ENCODE measurements at regions not wholly inside any gene's neighbourhood (a gene's known extent, or its start where the extent isn't known, plus 50 kb on each side); places are given as distances from the start of the nearest gene placed in this dataset.
"Not testable (repeated sequence)": the region's sequence is repeated elsewhere in the genome, so short reads cannot be mapped to it uniquely, and the experiment has no call there.

DNA sequence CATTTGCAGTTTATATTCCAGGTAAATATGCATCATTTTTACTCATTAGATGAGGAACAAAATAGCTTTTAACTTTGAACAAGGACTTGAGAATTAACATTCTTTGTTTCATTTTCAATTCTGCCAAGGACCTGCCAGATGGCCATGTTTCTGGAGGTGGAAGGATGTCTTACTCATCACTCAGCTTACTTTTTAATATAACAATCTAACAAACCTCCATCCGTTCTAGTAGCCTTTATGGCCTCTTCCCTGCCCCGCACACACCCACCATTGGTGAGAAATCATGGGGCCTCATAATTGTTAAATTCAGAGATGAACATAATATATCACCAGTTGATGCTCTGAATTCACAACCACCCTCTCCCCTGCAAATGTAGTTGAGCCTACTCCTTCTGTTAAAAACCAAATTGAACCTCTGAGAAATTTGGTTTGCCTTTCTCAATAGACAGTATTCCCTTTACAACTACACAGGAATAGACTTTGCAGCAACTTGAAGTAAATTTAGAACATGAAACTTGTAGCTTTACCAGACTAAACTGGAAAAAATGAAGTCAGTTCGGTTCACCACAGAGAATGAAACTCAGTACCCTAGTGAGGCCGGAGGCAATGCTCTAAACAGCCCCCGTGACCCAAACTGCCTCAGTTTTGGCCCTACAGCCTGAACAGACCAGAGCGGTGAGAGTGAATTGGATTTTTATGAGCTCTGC is 50.1 kb upstream of the ACSL4 start:
- DNase-seq (ENCODE audit: low spot score) = no peak
- no peak for FAIRE-seq

DNA sequence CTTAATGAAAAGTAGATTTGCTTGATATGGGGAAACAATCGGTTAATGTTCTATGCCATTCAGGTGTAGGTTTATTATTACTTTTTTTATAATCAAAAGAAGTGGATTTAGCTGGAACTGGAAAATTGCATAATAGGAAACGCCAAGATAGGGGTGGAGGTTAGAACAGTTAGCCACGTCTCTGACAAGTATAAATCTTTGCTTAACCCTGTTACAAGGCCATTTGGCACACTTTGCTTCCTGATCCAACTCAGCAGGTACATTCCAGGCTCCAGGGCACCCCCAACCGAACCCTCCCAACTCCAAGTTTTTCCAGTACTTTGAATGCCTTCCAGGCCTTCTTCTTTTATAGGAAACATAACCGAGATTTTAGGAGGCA is 50.6 kb upstream of the ACSL4 start:
- DNase-seq (ENCODE audit: low spot score) (no peak), FAIRE-seq (no peak)

DNA sequence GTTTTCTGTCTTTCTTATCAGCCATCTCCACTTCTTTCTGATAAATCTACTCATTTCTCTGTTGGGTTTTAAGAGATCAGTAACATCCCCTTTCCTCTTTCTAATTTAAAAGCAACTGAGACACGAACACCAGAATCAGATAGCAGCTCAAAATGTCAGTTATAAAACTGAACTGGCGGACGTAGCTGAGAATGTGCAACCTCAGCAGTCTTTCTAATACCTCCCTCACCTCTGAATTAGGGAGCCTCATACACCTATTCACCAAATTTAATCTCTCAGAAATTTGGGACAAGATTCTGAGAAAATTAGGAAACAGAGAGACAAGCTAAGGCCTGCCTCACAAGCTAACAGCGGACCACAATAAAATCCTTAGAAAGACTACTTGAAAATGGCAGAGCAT is 52.0 kb upstream of the ACSL4 start:
- no peak for FAIRE-seq
- DNase-seq (ENCODE audit: low spot score) = no peak

DNA sequence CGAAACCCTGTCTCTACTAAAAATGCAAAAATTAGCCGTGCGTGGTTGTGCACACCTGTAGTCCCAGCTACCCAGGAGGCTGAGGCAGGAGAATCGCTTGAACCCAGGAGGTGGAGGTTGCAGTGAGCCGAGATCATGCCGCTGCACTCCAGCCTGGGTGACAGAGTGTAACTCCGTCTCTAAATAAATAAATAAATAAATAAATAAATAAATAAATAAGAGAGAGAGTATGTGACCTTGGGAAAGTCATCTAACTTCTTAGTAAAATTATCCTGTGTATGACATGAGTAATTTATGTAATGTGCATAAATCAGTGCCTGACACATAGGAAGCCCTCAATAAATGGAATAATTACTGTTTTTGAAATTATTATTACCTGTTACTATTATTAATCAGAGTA is 57.5 kb upstream of the ACSL4 start:
- FAIRE-seq; DNase-seq (ENCODE audit: low spot score): not testable (repeated sequence)

DNA sequence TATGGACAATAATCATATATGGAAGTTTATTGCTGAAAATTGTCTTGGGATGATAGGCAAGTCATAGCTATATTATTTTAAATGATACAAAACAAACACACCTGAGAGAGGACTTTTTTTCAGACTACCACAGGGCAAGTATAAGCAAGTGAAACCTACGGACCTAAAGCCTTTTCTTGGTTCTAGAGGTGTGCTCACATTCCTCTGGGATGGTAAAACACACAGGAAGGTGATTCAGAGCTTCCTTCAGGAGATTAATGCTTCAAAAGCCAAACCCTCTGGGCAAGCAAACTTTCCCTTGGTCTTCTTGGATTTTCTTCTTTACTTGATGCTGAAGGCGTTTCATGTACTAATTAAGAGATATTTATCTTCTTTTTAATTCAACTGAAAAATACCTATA is 60.1 kb upstream of the ACSL4 start:
- FAIRE-seq = no peak
- DNase-seq (ENCODE audit: low spot score) = no peak

DNA sequence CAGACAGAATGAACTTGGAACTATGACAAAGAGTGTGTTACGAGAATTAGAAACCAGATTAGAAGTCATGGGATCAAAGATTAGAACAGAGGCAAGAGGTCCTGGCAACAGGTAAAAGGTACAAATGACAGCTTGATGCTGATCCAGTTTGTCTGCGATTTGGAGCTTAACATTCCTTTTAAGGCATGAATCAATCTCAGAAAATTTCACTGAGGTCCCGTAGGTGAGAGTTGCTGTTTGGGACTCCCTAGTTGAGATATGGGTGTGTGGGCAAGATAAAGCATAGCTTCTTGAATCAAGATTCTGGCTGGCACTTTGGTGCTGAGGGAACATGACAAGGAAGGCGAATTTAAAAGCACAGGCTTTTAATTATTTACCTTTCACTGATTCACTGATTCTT is 62.6 kb upstream of the ACSL4 start:
- FAIRE-seq (no peak), DNase-seq (ENCODE audit: low spot score) (no peak)

DNA sequence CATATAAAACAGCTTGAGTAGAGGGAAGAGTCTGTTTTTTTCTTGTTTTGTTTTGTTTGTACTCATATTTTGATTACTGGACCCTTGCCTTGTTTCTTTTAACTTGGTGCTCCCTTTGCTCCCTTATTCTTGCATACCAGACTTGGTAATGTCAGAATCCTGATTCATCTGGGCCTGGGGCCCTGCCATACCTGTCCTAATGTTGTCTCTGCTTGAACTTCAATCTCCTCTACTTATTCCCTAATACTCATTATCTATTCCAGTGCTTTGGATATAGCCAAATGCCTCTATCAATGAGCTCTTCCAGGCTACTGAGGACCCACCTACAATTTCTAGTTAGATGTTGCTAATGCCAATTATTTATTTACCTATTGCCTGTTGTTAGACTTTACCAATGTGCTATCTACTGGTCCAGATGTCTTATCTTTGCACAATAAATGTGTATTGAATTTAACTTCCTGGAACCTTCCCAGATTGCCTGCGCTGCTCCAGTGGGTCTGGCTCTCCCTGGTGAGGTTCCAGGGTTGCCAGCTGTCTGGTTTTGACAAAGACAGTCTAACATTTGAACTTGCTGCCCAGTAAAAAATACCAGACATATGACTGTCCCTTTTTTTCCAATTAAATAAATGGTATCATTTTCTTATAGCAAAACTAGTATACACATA is 64.4 kb upstream of the ACSL4 start:
- no peak for DNase-seq (ENCODE audit: low spot score)
- no peak for FAIRE-seq

DNA sequence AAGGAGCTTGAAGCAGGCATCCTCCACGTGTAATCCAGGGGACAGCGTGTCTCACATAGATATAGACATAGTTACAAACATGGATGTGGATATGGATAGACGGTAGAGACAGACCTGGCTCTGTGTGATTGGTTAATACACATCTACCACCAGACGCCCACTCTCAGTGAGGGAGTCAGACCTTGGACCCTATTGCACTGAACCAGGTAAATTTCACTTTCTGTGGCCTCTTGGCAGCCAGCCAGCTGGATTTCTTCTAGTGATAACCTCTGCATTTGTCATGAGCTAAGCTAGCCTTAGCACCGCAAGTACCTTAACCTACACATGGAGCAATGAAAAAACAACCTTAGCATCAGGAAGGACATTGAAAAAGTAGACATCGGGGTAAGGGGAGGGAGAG is 79.2 kb upstream of the ACSL4 start:
- DNase-seq (ENCODE audit: low spot score) (no peak), FAIRE-seq (no peak)

DNA sequence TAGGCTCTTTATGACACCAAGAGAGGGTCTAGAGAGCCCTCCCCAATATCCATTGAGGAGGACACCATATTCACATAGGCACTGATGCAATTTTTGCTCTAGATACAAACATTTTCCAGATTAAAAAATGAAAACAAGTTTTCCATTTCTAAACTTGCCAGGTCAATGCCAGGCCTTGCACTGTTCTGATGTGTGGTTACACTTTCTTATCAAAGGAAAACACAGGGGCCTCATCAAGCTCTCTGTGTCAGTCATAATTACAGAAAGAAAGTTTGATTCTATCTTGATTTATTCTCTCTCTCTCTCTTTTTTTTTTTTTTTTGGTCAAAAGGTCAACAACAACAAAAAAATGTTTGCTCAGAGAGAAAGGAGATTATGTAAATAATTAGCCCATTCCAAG is 80.2 kb upstream of the ACSL4 start:
- FAIRE-seq = no peak
- no peak for DNase-seq (ENCODE audit: low spot score)

DNA sequence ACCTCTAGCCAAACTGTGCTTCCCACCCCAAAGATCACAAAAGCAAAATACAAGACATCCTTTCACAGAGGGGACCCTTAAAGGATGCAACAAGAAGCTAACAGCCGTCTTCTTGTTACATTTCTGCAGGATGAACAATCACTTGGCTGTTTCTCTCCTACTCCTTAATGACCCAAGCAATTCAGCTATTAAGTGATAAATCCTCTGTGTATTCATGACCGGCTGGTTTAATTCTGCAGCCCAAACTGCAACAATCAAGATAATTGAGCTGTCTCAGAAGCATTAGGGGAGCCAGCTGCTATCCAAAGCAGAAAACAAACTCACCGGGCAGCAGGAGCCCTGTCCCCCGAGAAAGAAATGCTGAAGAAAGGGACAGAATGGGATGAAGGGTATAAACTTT is 85.9 kb upstream of the ACSL4 start:
- DNase-seq (ENCODE audit: low spot score) = no peak
- FAIRE-seq = no peak

DNA sequence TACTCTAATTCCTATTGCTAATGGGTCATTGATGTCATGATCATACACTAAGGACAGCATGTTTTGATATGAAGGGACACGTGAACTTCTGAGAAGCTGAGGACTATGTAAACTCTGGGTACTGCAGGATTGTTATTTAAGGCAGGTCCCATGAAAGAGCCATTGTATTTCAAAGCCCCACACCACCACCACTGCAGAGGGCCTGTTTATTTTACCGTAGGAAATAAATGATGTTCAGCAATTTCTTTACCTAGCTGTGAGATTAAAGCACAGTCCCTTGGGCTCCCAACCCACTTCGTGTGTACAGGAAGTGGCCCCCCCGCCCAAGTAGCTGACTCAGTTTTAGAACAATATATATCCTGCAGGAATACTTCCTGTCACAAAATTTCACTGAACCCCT is 89.8 kb upstream of the ACSL4 start:
- DNase-seq (ENCODE audit: low spot score) = no peak
- no peak for FAIRE-seq

DNA sequence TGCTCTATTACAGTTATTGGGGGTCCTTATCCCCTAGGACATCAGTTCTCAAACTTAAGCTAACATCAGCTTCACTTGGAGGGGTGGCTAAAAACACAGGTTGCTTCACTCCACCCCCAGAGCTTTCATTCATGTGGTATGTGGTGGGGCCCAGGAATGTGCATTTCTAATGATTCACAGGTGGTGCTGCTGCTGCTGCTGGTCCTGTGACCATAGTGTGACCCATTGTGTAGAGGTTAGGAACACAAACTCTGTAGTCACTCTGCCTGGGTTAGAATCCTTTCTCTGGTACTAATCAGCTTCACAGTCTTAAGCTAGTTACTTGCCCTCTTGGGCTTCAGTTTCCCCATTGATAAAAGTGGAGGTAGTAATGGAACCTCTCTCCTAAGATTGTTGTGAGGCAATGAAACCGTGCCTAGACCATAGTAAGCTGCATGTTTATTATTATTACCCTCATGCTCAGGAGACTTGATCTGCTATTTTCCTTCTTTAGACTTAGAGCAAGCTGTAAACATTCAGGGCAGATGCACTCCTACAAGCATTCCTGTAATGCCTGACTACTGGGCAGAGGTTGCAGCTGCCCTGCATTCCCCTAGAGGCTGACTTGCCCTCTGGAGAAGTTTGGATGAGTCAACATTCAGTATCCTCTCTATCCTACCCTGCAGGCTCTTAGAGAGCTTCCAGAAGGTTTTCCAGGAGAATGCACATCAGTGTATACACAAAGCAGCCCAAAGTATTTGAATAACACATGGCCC is 94.1 kb upstream of the ACSL4 start:
- FAIRE-seq (peak; percentile 84), DNase-seq (ENCODE audit: low spot score) (peak; percentile 74)

DNA sequence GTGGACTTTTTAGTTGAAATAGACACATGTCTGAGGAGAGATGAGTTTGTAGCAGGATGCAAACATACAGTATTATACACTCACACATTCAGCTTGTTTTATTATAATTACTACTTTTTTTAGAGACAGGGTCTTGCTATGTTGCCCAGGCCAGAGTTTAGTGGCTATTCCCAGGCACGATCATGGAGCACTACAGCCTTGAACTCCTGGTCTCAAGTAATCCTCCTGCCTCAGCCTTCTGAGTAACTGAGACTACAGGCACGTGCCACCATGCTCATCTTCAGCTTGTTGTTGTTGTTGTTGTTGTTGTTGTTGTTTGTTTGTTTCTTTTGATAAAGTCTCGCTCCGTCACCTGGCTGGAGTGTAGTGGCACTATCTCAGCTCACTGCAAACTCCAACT is 94.7 kb upstream of the ACSL4 start:
- FAIRE-seq = no peak
- no peak for DNase-seq (ENCODE audit: low spot score)

DNA sequence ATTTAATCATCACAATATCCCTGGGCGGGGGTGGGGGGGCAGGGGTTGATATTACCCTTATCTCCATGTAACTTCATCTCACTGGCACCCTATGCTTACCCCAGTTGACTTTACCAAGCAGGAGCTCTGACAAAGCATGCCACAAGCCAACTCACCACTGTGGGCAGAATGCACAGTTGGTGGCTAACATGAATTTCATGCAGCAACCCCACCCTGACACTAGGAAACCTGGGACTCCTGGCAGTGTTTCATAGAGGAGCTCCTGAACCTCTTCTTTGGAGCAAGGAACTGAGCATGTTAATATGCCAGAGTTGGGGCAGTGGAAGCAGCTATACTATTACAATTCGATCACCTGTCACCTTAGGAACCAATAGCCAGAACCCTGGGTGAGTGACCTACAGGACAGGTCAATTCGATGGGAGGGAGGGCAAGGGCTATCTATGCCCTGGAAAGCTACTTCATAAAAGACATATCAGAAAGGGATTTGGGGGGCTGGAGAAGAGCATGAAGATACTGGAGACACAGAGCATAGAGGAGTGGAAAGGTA is 97.2 kb upstream of the ACSL4 start:
- FAIRE-seq = peak; percentile 31
- DNase-seq (ENCODE audit: low spot score) = peak; percentile 28

DNA sequence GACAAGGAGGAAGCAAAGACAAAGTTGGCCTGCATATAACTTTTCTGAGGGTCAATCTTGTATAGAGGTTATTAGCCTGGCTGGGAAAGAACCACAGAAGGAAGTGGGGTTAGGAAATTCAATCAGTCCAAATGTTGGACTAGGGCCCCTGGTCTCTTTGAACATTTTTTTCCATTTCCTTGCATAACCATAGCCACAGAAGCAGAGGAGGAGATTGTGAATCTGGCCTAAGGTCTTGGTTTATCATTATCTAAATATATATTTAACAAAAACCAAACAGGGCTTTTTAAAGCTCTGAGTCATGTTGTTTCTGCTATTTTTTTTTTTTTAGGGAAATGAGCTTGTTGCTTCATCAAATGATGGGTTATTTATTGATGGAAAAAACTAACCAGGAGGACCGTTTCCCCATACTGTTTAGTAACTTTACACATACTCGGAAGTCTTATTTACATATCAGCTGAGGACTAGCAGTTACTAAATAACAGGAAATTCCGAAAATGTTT is 97.7 kb upstream of the ACSL4 start:
- peak; percentile 95 for FAIRE-seq
- DNase-seq (ENCODE audit: low spot score) = peak; percentile 47

DNA sequence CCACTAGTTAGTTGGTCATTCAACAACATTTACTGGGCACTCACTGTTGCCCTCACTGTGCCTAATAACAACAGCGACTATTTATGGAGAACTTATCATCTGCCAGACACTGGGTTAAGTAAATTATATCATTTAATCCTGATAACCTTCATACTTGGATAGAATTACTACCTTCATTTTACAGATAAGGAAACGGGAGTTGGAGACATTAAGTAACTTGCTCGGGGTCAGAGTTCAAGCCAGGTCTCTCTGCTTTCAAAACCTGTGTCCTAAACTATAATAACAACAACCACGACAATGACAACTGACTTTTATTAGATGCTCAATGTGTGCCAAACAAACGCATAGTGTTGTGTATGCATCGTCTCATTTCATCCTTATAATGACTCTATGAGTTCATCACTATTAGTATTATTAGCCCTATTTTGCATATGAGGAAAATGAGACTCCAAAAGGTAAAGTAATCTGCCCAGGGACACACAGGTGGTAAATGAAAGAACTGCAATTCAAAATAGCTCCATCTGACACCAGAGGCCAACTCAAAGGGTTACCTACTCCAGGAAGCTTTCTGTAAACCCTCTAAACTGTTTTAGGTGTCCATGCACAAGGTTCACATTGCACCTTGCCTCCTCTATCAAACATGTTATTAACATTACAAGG is 98.4 kb upstream of the ACSL4 start:
- FAIRE-seq = no peak
- no peak for DNase-seq (ENCODE audit: low spot score)

DNA sequence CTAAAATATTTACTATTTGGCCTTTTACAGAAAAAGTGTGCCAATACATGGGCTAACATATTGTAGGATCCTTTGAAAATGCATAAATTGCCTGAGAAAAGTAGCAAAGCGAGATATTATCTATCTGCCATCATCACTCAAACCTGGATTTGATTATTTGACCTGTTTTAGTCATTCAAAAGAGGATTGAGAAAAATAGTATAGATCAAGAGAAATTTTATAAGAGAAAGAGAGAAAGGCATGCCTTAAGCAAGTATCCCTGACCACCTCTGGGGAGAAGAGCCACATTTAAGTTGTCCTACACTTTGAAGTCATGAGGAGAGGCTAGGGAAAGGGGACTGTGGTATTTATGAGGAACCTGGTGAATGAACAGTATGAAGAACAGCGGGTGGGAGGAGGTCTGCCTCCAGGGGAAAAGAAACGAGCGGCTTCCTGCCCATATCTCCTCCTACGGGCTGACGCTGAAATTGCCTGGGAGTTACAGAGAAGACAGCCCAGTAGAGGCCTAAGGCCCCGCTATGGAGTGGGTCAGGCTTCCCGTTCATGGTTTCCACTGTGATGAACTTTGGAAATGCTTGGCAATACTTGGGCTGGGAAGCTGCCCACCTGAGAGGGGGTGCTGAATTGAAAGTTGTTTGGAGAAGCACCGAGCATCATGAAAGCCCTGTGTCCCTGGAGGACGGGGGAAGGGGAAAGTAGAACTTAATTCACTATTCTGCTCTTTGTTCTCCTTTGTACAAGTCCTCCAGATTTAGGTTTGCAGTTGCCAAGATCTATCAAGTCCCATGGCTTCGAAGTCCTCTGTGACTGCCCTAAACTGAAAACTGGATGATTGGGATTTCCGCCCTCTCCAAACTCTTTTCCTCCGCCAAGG is 106.9 kb upstream of the ACSL4 start:
- DNase-seq (ENCODE audit: low spot score) = peak; percentile 21
- no peak for FAIRE-seq

DNA sequence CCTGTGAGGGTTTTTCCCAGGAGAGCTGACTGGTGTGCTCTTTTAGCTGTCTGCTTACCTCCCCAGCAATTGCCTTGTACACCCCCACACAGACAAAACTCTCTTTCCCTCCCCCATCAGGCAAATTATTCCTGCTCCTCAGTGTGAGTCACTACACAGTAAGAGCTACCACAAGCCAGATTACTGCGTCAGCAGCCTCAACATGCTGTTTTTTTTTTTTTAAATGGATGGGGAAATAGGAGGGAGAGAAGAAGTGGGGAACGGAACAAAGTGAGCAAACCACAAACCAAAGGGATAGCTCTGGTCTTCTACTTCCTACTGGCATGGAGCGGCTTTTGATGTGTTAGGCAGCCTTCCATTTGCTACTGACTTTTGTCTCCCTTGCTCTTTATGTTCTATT is 107.5 kb upstream of the ACSL4 start:
- FAIRE-seq (peak; percentile 99), DNase-seq (ENCODE audit: low spot score) (peak; percentile 90)

DNA sequence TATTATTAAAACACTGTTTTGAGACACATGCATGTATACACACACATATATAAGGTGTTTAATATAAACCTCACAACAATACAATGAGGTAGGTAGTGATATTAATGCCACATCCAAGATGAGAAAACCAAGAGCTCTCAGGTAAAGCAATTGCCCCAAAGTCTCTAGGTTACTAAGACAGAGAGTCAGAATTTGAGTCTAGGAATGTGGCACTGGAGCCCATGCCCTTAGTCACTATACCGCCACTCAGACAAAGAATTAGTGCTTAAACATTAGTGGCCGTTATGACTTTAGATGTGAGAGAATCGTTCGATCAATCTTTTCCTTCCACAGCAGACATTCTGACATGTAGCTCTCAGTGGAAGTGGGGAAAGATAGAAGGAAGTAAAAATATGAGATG is 108.2 kb upstream of the ACSL4 start:
- no peak for DNase-seq (ENCODE audit: low spot score)
- FAIRE-seq = no peak

DNA sequence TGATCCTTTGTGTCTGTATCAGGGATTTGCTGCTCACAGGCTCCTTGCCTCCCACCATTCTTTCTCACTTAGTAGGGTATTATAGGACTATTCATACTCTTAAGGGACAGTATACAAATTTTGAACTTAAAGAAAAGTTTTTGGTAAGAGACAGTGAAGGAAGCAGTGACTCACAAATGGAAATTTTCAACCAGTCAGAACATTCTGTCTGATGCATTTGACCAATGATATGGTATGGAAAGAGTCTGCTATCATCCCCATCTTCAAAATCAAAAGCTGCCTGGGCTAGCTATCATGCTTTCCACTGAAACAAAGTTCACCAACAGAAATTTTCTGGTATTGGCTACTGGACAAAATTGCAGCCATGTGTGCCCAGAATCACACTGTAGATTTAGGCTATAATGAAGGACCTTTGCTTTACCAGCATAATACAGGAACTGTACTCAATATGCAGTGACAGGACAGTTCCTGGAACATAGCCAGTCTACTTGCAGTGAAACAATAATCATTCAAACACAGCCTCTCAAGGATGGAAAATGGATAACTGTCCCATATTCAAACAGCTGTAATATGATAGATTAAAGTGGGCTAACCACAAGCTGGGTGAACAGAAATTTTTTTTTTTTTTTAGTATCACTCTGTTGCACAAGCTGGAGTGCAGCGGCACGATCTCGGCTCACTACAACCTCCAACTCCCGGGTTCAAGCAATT is 109.0 kb upstream of the ACSL4 start:
- DNase-seq (ENCODE audit: low spot score) (no peak), FAIRE-seq (no peak)
